Retinal pigment epithelial cell (primary cell): ENCODE measurements at regions not wholly inside any gene's neighbourhood (a gene's known extent, or its start where the extent isn't known, plus 50 kb on each side); places are given as distances from the start of the nearest gene placed in this dataset.
A peak's percentile ranks its signal among the peaks of the same experiment; 100 is the strongest.

Source experiments
- DNase-seq: peaks from one replicate; pipeline ENCODE4 v3.0.0-alpha.2; 2010; ENCODE audit warnings: low read depth
- H3K4me3 ChIP-seq: 2 replicates; pipeline ENCODE4 v1.5.1; 2011; ENCODE audit warnings: mild to moderate bottlenecking, low read length, control low read depth, moderate library complexity
- TF ChIP-seq, protein P1 (sequence below): conservative IDR thresholded peaks from 2 replicates; pipeline ENCODE4 v1.5.1; 2011; ENCODE audit warnings: low read depth, low read length, control low read depth, inconsistent platforms

DNA sequence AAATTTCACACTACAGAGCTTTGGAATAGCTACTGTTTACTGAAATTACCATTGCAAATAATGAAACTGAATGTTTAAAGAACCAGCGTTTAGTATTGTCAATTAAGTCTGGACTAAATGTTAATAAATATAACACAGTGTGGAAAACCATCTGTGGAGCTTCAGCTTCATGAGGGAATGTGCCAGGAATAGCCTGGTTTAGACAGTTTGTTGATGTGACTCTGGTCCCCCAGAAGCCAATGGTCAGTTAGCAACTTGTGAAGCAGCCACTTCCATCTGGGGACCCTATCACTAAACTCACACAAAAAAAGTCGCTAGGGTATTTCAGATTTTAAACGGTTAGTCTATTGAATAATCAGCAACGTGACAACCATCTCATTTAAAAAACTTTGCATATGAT, 207.8 kb downstream of the RAMP3 start:
- no peak overlapping the region for H3K4me3 ChIP-seq
- no peak for DNase-seq
- TF ChIP-seq, protein P1, sequence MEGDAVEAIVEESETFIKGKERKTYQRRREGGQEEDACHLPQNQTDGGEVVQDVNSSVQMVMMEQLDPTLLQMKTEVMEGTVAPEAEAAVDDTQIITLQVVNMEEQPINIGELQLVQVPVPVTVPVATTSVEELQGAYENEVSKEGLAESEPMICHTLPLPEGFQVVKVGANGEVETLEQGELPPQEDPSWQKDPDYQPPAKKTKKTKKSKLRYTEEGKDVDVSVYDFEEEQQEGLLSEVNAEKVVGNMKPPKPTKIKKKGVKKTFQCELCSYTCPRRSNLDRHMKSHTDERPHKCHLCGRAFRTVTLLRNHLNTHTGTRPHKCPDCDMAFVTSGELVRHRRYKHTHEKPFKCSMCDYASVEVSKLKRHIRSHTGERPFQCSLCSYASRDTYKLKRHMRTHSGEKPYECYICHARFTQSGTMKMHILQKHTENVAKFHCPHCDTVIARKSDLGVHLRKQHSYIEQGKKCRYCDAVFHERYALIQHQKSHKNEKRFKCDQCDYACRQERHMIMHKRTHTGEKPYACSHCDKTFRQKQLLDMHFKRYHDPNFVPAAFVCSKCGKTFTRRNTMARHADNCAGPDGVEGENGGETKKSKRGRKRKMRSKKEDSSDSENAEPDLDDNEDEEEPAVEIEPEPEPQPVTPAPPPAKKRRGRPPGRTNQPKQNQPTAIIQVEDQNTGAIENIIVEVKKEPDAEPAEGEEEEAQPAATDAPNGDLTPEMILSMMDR = no peak

DNA sequence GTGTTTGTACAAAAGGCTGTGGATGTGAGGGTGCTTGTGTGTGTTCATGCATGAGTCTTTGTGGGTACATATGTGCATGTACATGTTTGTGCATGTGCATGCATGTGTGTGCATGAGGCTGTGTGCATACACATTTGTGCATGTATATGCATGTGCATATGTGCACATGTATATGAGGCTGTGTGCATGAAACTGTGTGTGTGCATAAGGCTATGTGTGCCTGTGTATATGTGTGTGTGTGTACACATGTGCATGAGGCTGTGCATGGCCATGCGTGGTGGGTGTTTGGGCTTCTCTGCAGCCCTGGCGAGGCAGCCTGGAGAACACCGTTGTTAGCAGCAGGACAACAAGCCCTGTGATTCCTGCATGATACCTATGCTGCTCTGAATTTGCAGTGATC, 207.7 kb upstream of the ADCY1 start:
- DNase-seq = no peak
- H3K4me3 ChIP-seq = no peak overlapping the region
- TF ChIP-seq, protein P1 = no peak

DNA sequence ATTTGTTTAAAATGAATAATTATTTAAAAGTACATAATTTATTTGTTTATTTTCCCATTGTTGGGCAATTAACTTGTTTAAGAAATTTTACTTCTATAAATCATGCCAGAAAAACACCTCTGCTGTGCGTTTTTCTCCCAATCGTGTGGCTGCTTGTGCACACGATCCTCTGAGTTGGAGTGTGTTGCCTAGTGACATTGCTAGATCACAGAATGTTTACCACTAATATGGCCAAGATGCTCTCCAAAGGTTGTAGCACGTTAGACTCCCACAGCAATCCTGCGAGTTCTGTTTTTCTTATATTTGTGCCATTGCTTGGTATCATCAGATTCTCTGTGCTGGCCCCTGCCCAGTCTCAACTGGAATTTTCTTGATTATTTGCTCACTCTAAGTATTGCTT, 207.1 kb upstream of the ADCY1 start:
- DNase-seq = no peak
- no peak overlapping the region for H3K4me3 ChIP-seq
- TF ChIP-seq, protein P1 = no peak

DNA sequence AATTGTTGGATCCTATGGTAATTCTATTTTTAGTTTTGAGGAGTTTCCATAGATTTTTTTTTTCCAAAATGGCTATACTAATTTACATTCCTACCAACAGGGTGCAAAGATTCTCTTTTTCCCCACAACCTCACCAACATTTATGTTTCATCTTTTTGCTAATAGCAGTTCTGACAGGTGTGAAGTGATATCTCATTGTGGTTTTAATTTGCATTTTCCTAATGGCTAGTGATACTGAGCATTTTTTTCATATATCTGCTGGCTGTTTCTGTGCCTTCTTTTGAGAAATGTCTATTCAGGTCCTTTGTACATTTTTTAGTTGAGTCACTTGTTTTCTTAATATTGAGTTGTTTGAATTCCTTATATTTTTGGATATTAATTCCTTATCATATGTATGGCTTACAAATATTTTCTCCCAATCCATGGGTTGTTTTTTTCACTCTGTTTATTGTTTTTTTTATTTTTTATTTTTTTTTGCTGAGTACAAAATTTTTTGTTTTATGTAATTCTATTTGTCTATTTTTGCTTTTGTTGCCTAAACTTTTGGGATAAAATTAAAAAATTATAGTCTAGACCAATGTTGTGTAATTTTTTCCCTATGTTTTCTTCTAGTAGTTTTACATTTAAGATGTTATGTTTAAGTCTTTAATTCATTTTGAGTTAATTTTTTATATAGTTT, 205.9 kb upstream of the ADCY1 start:
- DNase-seq = no peak
- H3K4me3 ChIP-seq = no peak overlapping the region
- TF ChIP-seq, protein P1 = no peak

DNA sequence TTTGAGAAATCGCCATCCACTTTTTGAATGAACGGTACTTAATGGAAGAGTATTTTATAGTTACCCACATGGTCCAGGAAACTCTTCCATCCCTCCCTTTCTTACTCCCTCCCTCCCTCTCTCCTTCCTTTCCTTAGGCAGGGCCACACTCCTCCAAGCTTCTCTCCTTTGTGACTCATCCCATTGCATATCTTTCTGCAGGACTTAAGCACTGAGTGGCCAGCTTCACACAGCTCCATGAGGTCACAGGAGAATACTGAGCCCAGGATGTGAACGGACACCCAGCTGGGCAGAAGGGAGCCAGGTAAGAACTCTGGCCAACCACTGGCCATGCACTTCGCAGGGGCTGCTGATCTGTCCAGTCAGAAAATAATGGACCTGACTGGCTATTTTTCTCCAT, 189.7 kb upstream of the ADCY1 start:
- TF ChIP-seq, protein P1 = no peak
- peak; percentile 24 for DNase-seq
- no peak overlapping the region for H3K4me3 ChIP-seq

DNA sequence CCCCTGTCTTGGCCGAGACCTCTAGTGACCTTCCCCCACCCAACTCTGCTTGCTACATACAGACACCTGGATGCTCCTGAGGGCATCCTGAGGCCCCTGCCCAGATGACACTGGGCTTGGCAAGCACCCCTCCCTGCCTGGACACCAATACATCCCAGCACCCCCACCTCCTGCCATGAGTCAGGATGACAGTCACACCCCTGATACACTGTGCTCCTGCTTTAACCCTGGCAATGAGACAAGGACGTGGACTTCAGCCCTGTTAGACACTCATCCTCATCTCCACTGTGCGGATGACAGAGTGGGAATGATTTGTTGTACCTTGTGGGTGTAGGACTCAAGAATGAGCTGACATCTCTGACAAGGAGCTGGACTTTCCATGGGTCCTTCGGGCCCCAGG, 186.3 kb upstream of the ADCY1 start:
- TF ChIP-seq, protein P1 = no peak
- no peak for DNase-seq

DNA sequence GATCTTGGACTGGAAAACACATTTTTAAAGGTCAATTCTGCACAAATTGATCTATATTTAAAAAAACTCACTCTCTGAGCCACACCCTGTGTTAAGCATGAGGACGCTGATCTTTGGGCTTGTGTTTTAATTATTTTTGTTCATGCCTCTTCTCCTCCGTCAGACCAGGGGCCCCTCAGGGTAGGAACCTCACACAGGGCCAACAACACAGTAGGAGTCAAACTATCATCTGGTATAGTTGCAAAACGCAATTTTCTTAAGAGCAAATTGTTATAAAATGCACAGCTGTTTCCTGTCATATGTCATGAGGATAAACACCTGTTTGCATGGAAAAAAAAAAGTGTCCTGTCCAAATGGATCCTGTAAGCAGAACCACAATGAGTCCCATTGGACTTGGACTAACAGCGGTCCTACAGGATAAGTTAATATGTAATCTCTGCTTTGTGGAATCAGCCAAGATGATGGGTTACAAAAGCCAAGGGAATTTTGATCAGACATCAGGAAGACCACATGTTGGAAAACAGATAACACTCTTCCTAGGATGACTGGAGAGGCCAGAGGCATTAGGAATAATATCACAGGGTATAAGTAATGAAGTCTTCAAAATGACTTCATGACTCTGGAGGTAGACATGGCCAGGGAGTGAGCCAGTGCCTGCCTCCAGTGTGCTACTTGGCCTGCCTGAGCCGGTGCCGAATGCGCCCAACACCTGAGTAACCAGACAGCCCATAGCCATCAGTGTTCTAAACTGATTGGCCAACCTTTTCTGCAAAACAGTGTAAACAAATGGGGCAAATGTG, 184.9 kb upstream of the ADCY1 start:
- TF ChIP-seq, protein P1 = no peak
- H3K4me3 ChIP-seq = no peak overlapping the region
- DNase-seq = no peak

More for the DNA sequence above, 186.3 kb upstream of the ADCY1 start:
- no peak overlapping the region for H3K4me3 ChIP-seq
